HG02981 (cell line): ENCODE measurements at regions not wholly inside any gene's neighbourhood (a gene's known extent, or its start where the extent isn't known, plus 50 kb on each side); places are given as distances from the start of the nearest gene placed in this dataset.
"Not testable (repeated sequence)": the region's sequence is repeated elsewhere in the genome, so short reads cannot be mapped to it uniquely, and the experiment has no call there.

Experiments used
- ATAC-seq: cut with Tn5 transposase; IDR thresholded peaks from one replicate; pipeline ENCODE4 v1.9.1; 2021; ENCODE audit warnings: mild to moderate bottlenecking, moderate library complexity; ENCODE audit not compliant: unreplicated experiment

- no peak for ATAC-seq
Measured at GRCh38 chr9:20240498-20240897, 381.8 kb downstream of the MLLT3 start.

- no peak for ATAC-seq
Measured at GRCh38 chr9:20238921-20239320, 383.4 kb downstream of the MLLT3 start.

- ATAC-seq: no peak
Measured at GRCh38 chr9:20237686-20238085, 384.6 kb downstream of the MLLT3 start.

GRCh38 chr9:20236676-20237075 lies 385.6 kb downstream of the MLLT3 start:
- ATAC-seq: no peak

GRCh38 chr9:20235206-20235605 lies 387.1 kb downstream of the MLLT3 start:
- ATAC-seq: not testable (repeated sequence)

GRCh38 chr9:20228096-20228495 lies 394.2 kb downstream of the MLLT3 start:
- ATAC-seq: no peak

GRCh38 chr9:20227166-20227874 lies 395.0 kb downstream of the MLLT3 start:
- no peak for ATAC-seq

- ATAC-seq: no peak
Measured at GRCh38 chr9:20226345-20226744, 396.0 kb downstream of the MLLT3 start.

- ATAC-seq: no peak
Measured at GRCh38 chr9:20225826-20226225, 396.5 kb downstream of the MLLT3 start.

GRCh38 chr9:20224756-20225155 lies 397.5 kb downstream of the MLLT3 start:
- no peak for ATAC-seq

GRCh38 chr9:20220286-20220685 lies 402.0 kb downstream of the MLLT3 start:
- no peak for ATAC-seq

GRCh38 chr9:20219437-20219836 lies 402.9 kb downstream of the MLLT3 start:
- no peak for ATAC-seq

GRCh38 chr9:20217596-20217995 lies 404.7 kb downstream of the MLLT3 start:
- no peak for ATAC-seq

GRCh38 chr9:20216438-20216837 lies 405.9 kb downstream of the MLLT3 start:
- ATAC-seq: no peak

GRCh38 chr9:20215552-20215951 lies 406.7 kb downstream of the MLLT3 start:
- ATAC-seq: no peak

GRCh38 chr9:20212806-20213205 lies 409.5 kb downstream of the MLLT3 start:
- no peak for ATAC-seq

GRCh38 chr9:20209391-20210340 lies 412.6 kb downstream of the MLLT3 start:
- peak; percentile 40 for ATAC-seq

- ATAC-seq: peak; percentile 57
Measured at GRCh38 chr9:20208961-20209371, 413.3 kb downstream of the MLLT3 start.

GRCh38 chr9:20208226-20208625 lies 414.1 kb downstream of the MLLT3 start:
- ATAC-seq: no peak

- no peak for ATAC-seq
Measured at GRCh38 chr9:20207176-20207575, 415.1 kb downstream of the MLLT3 start.

GRCh38 chr9:20205821-20206220 lies 416.5 kb downstream of the MLLT3 start:
- ATAC-seq: no peak

GRCh38 chr9:20200991-20201431 lies 412.2 kb upstream of the SLC24A2 start:
- ATAC-seq: no peak
